HG02571 (cell line): ENCODE measurements at regions not wholly inside any gene's neighbourhood (a gene's known extent, or its start where the extent isn't known, plus 50 kb on each side); places are given as distances from the start of the nearest gene placed in this dataset.

Experiments
- ATAC-seq: cut with Tn5 transposase; IDR thresholded peaks from one replicate; pipeline ENCODE4 v1.9.1; 2021; ENCODE audit warnings: mild to moderate bottlenecking, moderate library complexity; ENCODE audit not compliant: unreplicated experiment

- ATAC-seq: no peak
These were observed 179.7 kb downstream of the ST6GAL2 start for GRCh38 chr2:106706283-106706682.

GRCh38 chr2:106708209-106708608 lies 177.8 kb downstream of the ST6GAL2 start:
- ATAC-seq: no peak

GRCh38 chr2:106709229-106709628 lies 176.7 kb downstream of the ST6GAL2 start:
- ATAC-seq: no peak

GRCh38 chr2:106719222-106719621 lies 166.7 kb downstream of the ST6GAL2 start:
- ATAC-seq: no peak

GRCh38 chr2:106720026-106720425 lies 165.9 kb downstream of the ST6GAL2 start:
- no peak for ATAC-seq

- no peak for ATAC-seq
These were observed 161.6 kb downstream of the ST6GAL2 start for GRCh38 chr2:106724301-106724794.

- ATAC-seq: no peak
These were observed 151.8 kb downstream of the ST6GAL2 start for GRCh38 chr2:106734165-106734564.

- ATAC-seq: no peak
These were observed 150.2 kb downstream of the ST6GAL2 start for GRCh38 chr2:106735807-106736206.

- no peak for ATAC-seq
These were observed 149.7 kb downstream of the ST6GAL2 start for GRCh38 chr2:106736221-106736620.

- no peak for ATAC-seq
These were observed 140.5 kb downstream of the ST6GAL2 start for GRCh38 chr2:106745468-106745867.

GRCh38 chr2:106749823-106750222 lies 136.1 kb downstream of the ST6GAL2 start:
- no peak for ATAC-seq
